NCI-H526 treated with DMSO at 0.1 percent for 48 hours (cell line): ENCODE measurements at regions not wholly inside any gene's neighbourhood (a gene's known extent, or its start where the extent isn't known, plus 50 kb on each side); places are given as distances from the start of the nearest gene placed in this dataset.

ENCODE experiments used
- DNase-seq: peaks from one replicate; lab custom pipeline; 2025; lab: John Stamatoyannopoulos, UW

- no peak for DNase-seq
These were observed 54.6 kb upstream of the DEPDC1 start for GRCh38 chr1:68551459-68551858.

GRCh38 chr1:68558321-68559026 lies 61.6 kb upstream of the DEPDC1 start:
- DNase-seq, result no peak

- no peak for DNase-seq
These were observed 69.0 kb upstream of the DEPDC1 start for GRCh38 chr1:68565923-68566322.

- no peak for DNase-seq
These were observed 74.0 kb upstream of the DEPDC1 start for GRCh38 chr1:68570871-68571270.

- no peak for DNase-seq
These were observed 74.8 kb upstream of the DEPDC1 start for GRCh38 chr1:68571454-68572235.

- DNase-seq, result no peak
These were observed 88.5 kb upstream of the DEPDC1 start for GRCh38 chr1:68585351-68585750.

GRCh38 chr1:68586766-68587165 lies 89.9 kb upstream of the DEPDC1 start:
- no peak for DNase-seq

- DNase-seq, result no peak
These were observed 91.4 kb upstream of the DEPDC1 start for GRCh38 chr1:68588304-68588703.

GRCh38 chr1:68590473-68590872 lies 93.6 kb upstream of the DEPDC1 start:
- no peak for DNase-seq

GRCh38 chr1:68594851-68595250 lies 98.0 kb upstream of the DEPDC1 start:
- DNase-seq, result no peak

- peak; percentile 22 for DNase-seq
These were observed 103.3 kb upstream of the DEPDC1 start for GRCh38 chr1:68600049-68600661.

GRCh38 chr1:68608289-68608688 lies 111.4 kb upstream of the DEPDC1 start:
- no peak for DNase-seq

GRCh38 chr1:68615312-68615711 lies 118.4 kb upstream of the DEPDC1 start:
- no peak for DNase-seq

GRCh38 chr1:68617942-68618341 lies 121.1 kb upstream of the DEPDC1 start:
- DNase-seq, result no peak

GRCh38 chr1:68620571-68620970 lies 123.7 kb upstream of the DEPDC1 start:
- DNase-seq, result no peak

- no peak for DNase-seq
These were observed 126.8 kb upstream of the DEPDC1 start for GRCh38 chr1:68623700-68624099.

GRCh38 chr1:68624233-68624632 lies 127.4 kb upstream of the DEPDC1 start:
- DNase-seq, result no peak

GRCh38 chr1:68625624-68626023 lies 128.7 kb upstream of the DEPDC1 start:
- DNase-seq, result no peak

- no peak for DNase-seq
These were observed 136.4 kb upstream of the DEPDC1 start for GRCh38 chr1:68633141-68633919.

GRCh38 chr1:68644504-68644903 lies 147.6 kb upstream of the DEPDC1 start:
- no peak for DNase-seq

- no peak for DNase-seq
These were observed 154.2 kb upstream of the DEPDC1 start for GRCh38 chr1:68651115-68651514.

GRCh38 chr1:68653882-68654281 lies 157.0 kb upstream of the DEPDC1 start:
- DNase-seq, result no peak
